ENCODE measurements at regions not wholly inside any gene's neighbourhood (a gene's known extent, or its start where the extent isn't known, plus 50 kb on each side); places are given as distances from the start of the nearest gene placed in this dataset.

- DNase-seq, result no peak
These were observed 50.4 kb upstream of the GRIP2 start for GRCh38 chr3:14590569-14590968.

GRCh38 chr3:14592390-14592789, 52.2 kb upstream of the GRIP2 start:
- DNase-seq, result no peak

- no peak for DNase-seq
These were observed 52.7 kb upstream of the GRIP2 start for GRCh38 chr3:14592836-14593235.

- DNase-seq, result no peak
These were observed 54.1 kb upstream of the GRIP2 start for GRCh38 chr3:14594234-14594633.

- no peak for DNase-seq
These were observed 55.4 kb upstream of the GRIP2 start for GRCh38 chr3:14595561-14595960.

- DNase-seq, result no peak
These were observed 54.3 kb upstream of the CCDC174 start for GRCh38 chr3:14597266-14597665.

- DNase-seq, result peak; percentile 46
These were observed 53.4 kb upstream of the CCDC174 start for GRCh38 chr3:14598143-14598569.

- no peak for DNase-seq
These were observed 52.1 kb upstream of the CCDC174 start for GRCh38 chr3:14599488-14599887.

GRCh38 chr3:14600075-14600474, 51.5 kb upstream of the CCDC174 start:
- DNase-seq, result no peak

GRCh38 chr3:14600856-14601610, 50.5 kb upstream of the CCDC174 start:
- DNase-seq, result no peak

- no peak for DNase-seq
These were observed 49.9 kb upstream of the CCDC174 start for GRCh38 chr3:14601692-14602005.
